Esophagus muscularis mucosa (tissue), 4 donors: ENCODE measurements at regions not wholly inside any gene's neighbourhood (a gene's known extent, or its start where the extent isn't known, plus 50 kb on each side); places are given as distances from the start of the nearest gene placed in this dataset.

Experiments used
- EP300 ChIP-seq: sonication (generic); formaldehyde crosslinking; IDR thresholded peaks from one replicate; pipeline ENCODE4 v1.6.1; 2017; ENCODE audit warnings: antibody characterized with exemption
- POLR2AphosphoS5 ChIP-seq, 2 donors: sonication (generic); formaldehyde crosslinking; IDR thresholded peaks; one replicate each; pipeline ENCODE4 v1.6.1; 2017; ENCODE audit warnings: antibody characterized with exemption in 2 of 2
- TF ChIP-seq, protein P1 (sequence below), 3 experiments: fragments of 200-600 bp in 2 of 3; fragments of 450-650 bp in 1 of 3; sonication (generic) in 2 of 3; IDR thresholded peaks; one replicate each; pipeline ENCODE4 v1.5.1; 2017 to 2019; ENCODE audit warnings: antibody characterized with exemption in 3 of 3, mild to moderate bottlenecking in 2 of 3, moderate library complexity in 1 of 3

DNA sequence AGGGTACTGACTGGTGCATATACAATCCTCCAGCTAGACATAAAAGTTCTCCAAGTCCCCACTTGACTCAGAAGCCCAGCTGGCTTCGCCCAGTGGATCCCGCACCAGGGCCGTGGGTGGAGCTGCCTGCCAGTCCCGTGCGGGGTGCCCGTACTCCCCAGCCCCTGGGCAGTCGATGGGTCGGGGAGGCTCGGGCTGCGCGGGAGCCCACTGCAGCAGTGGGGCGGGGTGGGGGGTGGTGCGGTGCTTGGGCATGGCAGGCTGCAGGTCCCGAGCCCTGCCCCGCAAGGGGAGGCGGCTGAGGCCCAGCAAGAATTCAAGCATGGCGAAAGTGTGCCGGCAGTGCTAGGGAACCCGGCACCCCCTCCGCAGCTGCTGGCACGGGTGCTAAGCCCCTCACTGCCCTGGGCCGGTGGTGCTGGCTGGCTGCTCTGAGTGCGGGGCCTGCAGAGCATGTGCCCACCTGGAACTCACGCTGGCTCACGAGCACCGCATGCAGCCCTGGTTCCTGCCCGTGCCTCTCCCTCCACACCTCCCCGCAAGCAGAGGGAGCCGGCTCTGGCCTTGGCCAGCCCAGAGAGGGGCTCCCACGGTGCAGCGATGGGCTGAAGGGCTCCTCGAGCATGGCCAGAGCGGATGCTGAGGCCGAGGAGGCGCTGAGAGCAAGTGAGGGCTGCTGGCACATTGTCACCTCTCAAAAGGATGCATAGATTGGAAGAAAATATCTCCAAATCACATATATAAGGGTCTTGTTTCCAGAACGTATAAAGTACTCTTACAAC lies 68.3 kb upstream of the PIK3R4 start:
- no peak for TF ChIP-seq POLR2AphosphoS5 (IDR thresholded peaks at IDR 0.05)
- no peak for TF ChIP-seq EP300
- TF ChIP-seq, protein P1, sequence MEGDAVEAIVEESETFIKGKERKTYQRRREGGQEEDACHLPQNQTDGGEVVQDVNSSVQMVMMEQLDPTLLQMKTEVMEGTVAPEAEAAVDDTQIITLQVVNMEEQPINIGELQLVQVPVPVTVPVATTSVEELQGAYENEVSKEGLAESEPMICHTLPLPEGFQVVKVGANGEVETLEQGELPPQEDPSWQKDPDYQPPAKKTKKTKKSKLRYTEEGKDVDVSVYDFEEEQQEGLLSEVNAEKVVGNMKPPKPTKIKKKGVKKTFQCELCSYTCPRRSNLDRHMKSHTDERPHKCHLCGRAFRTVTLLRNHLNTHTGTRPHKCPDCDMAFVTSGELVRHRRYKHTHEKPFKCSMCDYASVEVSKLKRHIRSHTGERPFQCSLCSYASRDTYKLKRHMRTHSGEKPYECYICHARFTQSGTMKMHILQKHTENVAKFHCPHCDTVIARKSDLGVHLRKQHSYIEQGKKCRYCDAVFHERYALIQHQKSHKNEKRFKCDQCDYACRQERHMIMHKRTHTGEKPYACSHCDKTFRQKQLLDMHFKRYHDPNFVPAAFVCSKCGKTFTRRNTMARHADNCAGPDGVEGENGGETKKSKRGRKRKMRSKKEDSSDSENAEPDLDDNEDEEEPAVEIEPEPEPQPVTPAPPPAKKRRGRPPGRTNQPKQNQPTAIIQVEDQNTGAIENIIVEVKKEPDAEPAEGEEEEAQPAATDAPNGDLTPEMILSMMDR (IDR thresholded peaks at IDR 0.05), result no peak
